GM18508 (cell line): ENCODE measurements at regions not wholly inside any gene's neighbourhood (a gene's known extent, or its start where the extent isn't known, plus 50 kb on each side); places are given as distances from the start of the nearest gene placed in this dataset.
"Not testable (repeated sequence)": the region's sequence is repeated elsewhere in the genome, so short reads cannot be mapped to it uniquely, and the experiment has no call there.

Experiments
- ATAC-seq: cut with Tn5 transposase; IDR thresholded peaks from one replicate; pipeline ENCODE4 v1.9.1; 2021; ENCODE audit warnings: moderate number of reproducible peaks; ENCODE audit not compliant: insufficient read depth, unreplicated experiment

DNA sequence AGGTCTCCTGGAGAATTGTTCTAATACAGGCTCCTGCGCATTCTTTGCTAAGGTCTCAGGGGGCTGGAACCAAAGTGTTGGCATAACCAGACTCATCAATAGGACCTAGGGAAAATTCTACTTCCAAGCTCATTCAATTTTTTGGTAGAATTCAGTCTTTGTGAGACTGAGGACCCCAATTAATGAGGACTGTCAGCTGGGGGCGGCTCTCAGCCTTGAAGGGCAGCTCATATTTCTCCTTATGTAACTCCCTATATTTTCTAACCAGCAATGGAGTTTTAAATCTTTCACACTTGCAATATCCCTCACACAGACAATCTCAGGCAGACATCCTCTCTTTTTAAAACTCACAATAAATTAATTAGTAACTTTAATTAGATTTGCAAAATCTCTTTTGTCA, 476.4 kb upstream of the LRFN5 start:
- ATAC-seq: no peak

DNA sequence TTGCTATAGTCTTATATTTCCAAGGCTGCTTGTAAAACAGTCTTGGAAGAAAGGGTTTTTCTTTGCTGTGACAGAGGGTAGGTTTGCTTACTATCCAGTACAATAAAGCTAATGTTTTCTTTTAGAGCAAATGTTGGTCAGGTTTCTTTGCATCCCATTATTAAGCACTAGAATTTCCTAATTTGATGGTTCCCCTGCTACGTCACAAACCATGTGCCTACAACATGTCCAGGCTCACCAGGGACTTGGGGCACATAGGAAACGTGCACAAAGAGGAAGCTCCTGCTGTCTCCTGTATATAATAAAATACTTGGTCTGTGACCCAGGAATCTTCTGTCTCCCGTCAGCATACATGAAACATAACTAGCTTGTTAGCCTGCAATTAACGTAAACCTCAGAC, 486.3 kb upstream of the LRFN5 start:
- no peak for ATAC-seq

DNA sequence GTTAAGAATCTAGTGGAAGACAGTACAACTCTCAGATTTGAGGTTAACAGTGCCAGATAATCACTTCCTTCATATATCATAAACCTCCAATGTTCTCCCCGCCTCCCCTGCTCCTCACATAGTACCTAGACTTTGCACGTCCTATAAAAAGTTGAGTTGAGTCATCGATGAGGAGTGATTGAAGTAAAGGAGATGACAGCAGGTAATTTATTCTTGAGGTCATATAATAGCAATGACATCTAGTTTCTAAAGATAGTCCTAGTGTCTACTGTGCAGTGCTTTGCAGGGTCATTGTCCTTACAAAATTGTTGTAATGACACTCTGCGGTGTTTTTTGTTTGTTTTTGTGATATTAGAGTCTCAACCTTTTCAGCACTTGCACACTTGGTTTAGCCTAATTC, 510.5 kb upstream of the LRFN5 start:
- ATAC-seq: no peak

DNA sequence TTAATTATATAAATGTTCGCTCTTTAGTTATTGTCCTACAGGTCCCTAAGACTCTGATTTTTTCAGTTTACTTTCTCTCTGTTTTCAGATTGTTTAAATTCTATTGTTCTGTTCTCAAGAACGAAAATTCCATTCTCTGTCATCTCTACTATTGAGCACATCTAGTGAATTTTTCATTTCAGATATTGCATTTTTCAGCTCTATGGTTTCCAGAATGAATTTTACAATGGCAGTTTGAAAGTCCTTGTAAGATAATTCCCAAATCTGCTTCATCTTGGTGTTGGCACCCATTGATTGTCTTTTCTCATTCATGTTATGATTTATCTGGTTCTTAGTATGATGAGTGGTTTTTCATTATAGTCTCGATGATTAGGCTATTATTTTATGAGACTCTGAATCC, 519.6 kb upstream of the LRFN5 start:
- no peak for ATAC-seq

DNA sequence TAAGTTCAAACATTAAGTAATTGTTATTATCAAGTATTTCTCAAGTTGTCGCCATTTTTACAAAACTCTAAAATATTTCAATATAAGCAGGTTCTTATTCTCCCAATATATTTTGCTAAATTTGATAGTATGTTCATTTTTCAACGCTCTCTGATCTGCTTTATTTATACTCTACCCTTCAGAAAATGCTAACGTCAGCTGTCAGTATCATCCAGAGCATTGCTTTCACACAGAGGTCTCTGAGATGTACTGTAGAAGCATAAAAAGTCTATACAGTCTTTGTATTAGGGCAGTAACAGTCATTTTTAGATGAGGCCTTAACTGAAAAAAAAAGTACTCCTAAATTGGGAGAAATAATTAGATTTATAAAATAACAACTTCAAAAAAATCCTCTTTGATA, 533.1 kb upstream of the LRFN5 start:
- no peak for ATAC-seq

DNA sequence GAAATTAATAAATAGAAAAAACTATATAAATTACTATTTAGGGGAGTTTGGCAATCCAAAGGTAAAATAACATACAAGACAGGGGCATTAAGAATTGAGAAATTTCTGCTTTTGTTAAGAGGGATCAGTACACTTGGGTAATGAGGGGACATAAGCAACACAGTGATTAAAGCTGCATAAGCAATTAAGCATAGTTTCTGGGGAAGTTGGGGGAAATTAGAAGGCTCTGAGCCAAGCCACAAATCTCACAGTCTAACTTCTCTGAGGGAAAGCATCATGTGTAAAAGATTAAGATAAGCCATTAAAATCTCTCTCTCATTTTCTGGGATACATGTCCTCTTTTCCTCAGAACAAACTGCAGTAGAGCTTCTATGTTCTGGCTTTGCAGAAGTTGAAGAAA, 533.9 kb upstream of the LRFN5 start:
- no peak for ATAC-seq

DNA sequence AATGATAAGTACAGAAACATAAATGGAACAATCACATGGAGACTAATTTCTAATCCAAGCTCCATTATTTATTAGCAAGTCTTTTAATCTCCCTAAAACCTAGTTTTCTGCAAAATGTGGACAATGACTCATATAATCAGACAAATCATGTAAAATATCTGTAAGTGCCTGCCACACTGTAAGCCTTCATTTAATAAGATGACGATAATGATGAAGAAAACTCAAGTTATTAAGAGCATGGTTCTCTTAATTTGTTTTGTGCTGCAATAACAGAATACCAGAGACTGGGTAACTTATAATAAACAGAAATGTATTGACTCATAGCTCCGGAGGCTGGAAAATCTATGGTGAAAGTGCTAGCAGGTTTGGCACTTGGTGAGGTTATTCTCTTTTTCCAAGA, 535.3 kb upstream of the LRFN5 start:
- no peak for ATAC-seq

DNA sequence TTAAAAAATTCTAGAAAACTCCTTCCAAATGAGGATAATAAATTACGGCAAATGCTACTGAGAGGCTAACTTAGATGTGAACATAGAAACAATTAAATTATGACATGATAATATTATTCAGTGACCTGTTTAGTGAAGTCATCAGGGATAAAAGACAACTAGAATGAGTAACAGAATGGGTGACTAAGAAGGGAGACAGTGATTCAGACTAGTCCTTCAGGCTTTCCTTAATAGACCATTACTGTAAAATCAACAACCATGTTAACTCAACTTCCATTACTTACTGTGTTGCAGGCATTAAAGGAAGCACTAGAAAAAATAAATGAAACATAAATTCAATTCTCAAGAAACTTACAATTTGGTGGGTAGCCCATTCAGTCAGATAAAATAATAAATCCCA, 543.9 kb upstream of the LRFN5 start:
- ATAC-seq: no peak

DNA sequence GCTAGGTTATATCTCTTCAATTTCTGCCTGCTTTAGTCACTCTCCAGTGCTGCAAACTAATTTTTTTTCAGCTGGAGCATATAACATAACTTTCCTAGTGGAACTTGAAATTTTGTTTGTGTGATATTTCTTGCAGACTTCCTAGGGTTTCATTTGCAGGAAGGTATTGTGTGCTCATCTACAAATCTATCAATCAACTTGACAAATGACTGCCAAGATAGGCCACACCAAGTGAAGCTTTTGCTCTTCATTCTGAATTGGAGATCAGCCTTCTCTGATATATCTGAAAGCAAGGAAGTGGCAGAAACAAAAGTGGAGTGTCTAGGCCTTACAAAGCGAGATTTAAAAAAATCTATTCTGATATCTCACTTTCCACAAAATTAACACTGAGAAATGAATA, 551.1 kb upstream of the LRFN5 start:
- ATAC-seq: no peak

DNA sequence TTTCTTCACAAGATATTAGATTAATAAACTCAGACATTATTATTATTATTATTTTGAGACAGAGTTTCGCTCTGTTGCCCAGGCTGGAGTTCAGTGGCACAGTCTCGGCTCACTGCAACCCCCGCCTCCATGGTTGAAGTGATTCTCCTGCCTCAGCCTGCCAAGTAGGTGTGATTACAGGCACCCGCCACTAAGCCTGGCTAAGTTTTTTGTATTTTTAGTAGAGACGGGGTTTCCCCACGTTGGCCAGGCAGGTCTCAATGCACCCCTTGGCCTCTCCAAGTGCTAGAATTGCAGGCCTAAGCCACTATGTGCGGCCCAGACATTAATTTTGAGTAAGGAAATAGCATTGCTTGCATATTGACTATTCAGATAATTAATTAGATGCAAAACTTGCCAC, 554.9 kb upstream of the LRFN5 start:
- ATAC-seq: no peak

DNA sequence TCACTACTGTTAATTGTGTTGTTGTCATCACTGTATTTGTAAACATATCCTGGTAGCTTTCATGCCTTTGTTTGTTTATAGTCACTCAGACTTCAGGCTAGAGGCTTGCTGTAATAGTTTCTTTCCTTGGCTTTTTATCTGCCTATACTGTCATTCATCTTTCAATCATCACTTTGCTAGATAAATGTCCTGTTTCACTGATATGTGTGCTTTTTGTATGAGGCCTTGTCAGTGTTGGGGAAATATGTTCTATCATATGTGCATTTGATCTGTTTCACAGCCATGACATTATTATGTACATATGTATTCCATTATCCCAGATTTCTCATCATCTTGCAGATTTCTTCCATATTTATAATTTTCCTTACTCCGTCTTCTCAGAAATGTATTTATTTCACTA, 558.9 kb upstream of the LRFN5 start:
- ATAC-seq: no peak

DNA sequence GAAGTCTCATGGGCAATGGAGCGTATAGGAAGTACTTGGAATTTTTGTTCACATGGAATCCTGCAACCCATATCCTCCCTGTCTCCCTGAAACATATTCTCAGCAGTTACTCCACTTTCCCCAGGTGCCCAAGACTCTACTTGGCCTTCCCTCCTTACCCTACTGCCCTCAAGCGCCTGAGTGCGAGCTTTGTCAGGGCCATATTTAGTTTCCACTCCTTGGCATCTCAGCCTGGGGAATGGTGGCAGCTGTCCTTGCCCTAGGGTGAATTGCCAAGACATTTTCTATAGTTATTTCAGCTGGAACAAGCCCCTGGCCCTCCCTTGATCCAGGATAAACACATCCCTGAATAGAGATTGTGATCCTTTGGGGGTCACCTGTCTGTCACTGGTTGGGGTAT, 569.3 kb upstream of the LRFN5 start:
- no peak for ATAC-seq

DNA sequence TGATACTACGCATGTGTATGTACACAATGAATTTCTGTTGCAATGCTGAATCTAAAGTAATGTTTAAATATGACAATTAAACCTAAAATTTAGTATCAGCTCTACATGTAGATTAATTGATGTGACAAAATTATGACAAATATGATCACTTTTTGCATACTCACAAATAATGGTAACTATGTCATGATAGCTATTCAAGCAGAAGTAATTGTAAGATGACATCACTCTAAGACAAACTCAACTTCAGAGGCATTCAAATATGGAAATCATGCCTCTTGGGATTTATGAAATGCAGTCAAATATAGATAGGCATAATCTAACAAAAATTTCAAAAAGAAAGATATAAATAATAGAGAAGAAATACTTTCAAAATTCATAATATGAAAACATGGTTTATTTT, 571.7 kb upstream of the LRFN5 start:
- no peak for ATAC-seq

DNA sequence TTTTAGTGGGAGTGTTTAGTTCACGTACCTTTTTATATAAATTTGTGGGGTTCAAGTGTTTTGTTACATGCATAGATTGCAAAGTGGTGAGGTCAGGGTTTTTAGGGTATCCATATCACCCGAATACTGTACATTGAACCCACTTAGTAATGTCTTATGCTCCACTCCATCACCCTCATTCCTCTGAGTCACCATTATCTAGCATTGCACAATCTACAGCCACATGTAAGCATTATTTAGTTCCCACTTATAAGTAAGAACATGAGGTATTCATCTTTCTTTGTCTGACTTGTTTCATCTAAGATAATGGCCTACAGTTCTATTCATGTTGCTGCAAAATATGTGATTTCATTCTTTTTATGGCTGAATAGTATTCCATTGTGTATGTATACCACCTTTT, 583.7 kb upstream of the LRFN5 start:
- ATAC-seq: no peak

DNA sequence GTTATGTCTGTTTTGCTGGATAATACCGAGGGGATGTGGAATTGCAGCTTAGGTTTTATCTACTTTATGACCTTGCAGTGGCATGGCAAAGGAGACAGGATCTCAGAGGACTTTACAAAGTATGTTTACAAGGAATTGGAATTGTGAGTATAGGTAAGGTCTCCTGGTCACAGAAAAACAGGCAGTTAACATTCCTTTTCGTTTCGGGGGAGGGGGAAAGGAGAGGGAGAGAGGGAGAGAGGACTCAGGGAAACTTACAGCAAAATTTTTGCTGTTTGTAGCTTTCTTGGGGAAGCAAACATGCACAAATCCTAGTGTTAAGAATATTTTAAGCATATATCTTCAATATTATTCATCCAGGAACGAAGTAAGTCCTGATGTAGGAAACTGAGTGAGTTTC, 590.5 kb upstream of the LRFN5 start:
- no peak for ATAC-seq

DNA sequence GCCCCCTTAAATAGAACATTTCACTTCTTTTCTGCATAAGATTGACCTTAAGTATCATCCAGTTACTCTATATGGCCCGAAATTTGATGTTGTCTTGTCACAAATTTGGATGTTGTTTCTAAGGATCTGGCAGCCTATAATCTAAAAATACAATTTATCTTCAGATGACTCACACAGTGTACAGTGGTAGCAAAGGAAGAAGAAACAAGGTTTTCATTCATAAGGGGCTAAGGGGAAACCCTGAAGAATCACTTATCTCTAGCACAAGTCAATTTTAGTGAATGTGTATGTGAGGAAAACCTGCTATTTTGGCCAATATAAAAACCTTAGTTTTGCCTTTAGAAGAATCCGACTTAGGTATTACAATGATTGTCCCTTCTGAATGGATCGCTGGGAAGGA, 606.3 kb upstream of the LRFN5 start:
- ATAC-seq: no peak

DNA sequence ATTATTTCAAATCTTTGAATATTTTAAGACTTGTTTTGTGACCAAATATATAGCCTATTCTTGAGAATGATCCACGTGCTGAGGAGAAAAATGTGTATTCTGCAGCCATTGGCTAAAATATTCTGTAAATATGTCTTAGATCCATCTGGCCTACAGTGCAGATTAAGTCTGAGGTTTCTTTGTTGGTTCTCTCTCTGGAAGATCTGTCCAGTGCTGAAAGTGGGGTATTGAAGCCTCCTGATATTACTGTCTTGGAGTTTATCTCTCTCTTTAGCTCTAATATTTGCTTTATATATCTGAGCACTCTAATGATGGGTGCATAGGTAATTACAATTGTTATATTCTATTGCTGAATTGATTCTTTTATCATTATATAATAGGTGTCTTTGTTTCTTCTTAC, 617.4 kb upstream of the LRFN5 start:
- ATAC-seq: no peak

DNA sequence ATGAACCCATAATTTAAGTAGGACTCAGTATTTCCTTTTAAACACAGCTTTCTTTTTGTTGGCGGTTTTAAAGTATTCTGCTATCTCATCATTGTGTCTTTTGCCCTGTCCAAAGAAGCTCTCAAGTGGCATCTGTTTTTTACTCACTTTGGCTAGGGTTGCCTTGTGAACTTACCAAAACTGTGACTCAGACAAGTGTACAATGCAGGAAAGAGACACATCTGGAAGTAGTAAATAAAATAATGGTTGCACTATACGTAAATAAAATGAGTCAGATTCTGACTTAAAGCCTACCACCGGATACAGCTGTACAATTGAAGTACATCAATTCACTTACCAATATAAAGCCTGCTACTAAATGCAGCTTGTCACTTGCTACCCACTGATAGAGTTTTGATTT, 619.2 kb upstream of the LRFN5 start:
- no peak for ATAC-seq

DNA sequence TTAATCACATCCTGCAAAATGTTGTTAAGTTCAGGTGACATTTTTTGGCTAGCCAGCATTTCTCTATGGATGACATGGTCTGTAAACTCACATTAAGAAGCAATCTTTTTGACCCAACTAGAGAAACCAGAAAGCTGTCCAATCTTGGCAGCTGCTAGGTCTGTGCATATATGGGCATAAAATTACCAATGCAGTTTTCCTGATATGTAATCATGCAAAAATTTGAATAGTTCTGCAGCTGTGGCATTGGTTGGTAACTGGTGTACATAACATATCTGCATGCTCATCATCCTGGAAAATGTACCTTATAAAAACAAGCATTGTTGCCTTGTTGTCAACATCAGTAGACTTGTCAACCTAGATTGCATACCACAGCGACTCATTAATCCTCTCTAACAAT, 620.0 kb upstream of the LRFN5 start:
- ATAC-seq: no peak

DNA sequence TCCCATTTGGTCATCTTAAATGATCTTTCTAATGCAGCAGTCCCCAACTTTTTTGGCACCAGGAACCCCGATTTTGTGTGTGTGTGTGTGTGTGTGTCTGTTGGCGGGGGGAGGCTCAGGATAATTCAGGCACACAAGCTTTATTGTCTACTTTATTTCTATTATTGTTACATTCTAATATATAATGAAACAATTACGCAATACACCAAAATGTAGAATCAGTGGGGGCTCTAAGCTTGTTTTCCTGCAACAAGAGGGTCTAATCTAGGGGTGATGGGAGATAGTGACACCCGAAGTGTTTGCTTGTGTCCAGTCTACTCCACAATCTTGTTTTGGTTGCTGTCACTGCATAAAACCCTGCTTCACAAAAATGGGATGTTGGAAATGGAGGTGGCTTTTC, 621.1 kb upstream of the LRFN5 start:
- ATAC-seq: no peak

DNA sequence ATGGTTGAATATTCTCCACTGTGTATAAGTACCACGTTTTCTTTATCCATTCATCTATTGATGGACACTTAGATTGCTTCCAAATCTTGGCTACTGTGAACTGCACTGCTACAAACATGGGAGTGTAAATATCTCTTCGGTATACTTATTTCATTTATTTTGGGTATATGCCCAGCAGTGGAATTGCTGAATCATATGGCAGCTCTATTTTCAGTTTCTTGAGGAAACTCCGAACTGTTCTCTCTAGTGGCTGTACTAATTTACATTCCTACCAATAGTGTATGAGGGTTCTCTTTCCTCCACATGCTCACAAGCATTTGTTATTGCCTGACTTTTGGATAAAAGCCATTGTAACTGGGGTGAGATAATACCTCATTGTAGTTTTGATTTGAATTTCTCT, 623.1 kb upstream of the LRFN5 start:
- ATAC-seq: no peak

DNA sequence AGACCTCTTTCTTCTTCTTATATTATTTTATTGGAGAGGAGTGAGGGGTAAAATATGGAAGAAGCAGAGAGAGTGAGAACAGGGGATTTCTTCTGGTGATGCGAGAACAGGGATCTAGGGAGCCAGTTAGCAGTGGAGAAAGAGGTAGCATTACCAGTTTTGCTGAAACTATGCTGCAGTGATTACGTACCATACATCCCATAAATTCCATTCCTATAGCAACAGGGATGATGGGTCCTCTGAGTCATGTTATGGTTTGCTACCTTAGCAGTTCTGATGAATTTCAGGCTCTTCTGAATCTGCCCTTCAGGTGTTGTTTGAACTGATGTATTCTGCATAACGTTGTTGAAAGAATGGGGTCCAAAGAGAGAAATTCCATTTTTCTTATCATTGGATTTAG, 625.4 kb upstream of the LRFN5 start:
- ATAC-seq: no peak

DNA sequence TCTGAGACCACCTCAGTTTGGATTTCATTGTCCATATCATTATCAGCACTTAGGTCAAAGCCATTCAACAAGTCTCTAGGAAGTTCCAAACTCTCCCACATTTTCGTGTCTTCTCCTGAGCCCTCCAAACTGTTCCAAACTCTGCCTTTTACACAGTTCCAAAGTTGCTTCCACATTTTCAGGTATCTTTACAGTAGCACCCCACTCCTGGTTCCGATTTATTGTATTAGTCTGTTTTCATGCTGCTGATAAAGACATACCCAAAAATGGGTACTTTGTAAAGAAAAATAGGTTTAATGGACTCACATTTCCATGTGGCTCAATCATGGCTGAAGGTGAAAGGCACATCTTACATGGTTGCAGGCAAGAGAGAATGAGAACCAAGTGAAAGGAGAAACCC, 646.4 kb upstream of the LRFN5 start:
- not testable (repeated sequence) for ATAC-seq

DNA sequence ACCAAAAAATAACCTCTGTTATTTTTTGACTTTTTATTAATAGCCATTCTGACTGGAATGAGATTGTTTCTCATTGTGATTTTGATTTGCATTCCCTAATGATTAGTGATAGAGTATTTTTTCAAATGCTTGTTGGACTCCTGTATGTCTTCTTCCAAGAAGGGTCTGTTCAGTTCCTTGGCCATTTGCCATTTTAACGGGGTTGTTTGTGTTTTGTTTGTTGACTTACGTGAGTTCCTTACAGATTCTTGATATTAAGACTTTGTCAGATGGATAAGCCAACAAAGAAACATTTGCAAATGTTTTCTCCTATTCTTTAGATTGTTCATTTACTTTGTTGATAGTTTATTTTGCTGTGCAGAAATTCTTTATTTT, 651.6 kb upstream of the LRFN5 start:
- ATAC-seq: no peak
